ENCODE measurements at regions not wholly inside any gene's neighbourhood (a gene's known extent, or its start where the extent isn't known, plus 50 kb on each side); places are given as distances from the start of the nearest gene placed in this dataset.

DNA sequence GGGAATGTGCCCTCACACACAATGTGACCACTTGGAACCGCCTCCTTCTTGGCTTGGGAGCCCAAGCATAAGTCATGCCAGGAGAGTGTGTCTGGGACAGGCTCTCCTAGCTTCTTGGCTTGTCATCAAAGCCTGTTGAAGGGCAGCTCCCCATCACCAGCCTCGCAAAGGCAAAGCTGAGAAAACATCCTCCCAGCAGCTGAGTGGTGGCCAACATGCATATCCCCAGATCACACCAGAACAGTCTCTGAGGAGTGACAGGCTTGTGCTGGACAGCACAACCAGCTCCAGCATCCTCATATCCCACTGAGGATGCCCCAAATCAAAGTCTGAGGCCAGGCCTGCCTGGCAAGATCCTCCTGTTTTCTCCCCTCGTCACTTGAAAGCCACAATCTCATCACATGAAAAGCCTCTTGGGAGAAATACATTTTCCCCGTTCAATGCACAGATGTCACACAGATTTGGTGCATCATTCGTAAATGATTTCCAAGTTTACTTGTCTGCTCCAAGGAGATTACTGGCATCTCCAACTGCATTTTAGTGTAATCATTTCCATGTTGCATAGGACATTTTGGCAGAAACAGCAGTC lies 269.3 kb downstream of the TTC32 start:
- FAIRE-seq (no peak), ATAC-seq (no peak), DNase-seq (ENCODE audit: low spot score) (no peak)
- Histone ChIP-seq H3K9ac (ENCODE audit: insufficient read depth, low read depth, low read length) (no peak overlapping the region), H3K4me2 (ENCODE audit: low read depth, low read length) (no peak overlapping the region), H3K27ac (ENCODE audit: extremely low read length, insufficient read depth, low read length) (no peak overlapping the region), H3K36me3 (replicated peaks in 1 of 2; ENCODE audit: control insufficient read depth in 1 of 2, insufficient read depth in 2 of 2, low read length in 2 of 2) (no peaks in the 10 kb centered on the region), H3K27me3 (ENCODE audit: control insufficient read depth in 1 of 2, insufficient read depth in 2 of 2, low read length in 2 of 2) (0 out of 5 replicates have a peak, but pooled peaks cover 0 to 6% of the 10 kb centered on the region in 2 experiments), H4K20me1 (ENCODE audit: insufficient read depth, low read length) (no peaks in the 10 kb centered on the region), H3K4me1 (ENCODE audit: insufficient read depth, low read length) (no peaks in the 10 kb centered on the region), H3K79me2 (ENCODE audit: insufficient read depth, low read length) (no peaks in the 10 kb centered on the region), H3K9me3 (ENCODE audit: low read length) (0 out of 2 replicates have a peak, but pooled peaks cover 2% of the 10 kb centered on the region), H3K4me3 (replicated peaks in 1 of 3; ENCODE audit: insufficient read depth in 1 of 3, low read depth in 2 of 3, low read length in 3 of 3) (no peak overlapping the region), H2AFZ (ENCODE audit: low read length) (no peak overlapping the region)
- BruUV-seq (replicated peaks), result no TSS peak
- WGBS (ENCODE audit: low lambda C conversion rate), result 23% methylated on average over 5 of the region's 5 CpGs
- intact Hi-C loops (cut with micrococcal nuclease; ENCODE audit: unreplicated experiment) (no loop called here), in situ Hi-C loops (cut with HindIII; ENCODE audit: extremely low pct_ligation_motif_present, low pct_unique_long_range_greater_than_20kb) (no loop called here)
- ChIA-PET CTCF (ENCODE audit: low intra/inter-chr PET ratio, low total read pairs) (no interaction called here), POLR2A (no interaction called here)
- no peak for TF ChIP-seq SRF (IDR thresholded peaks at IDR 0.05; ENCODE audit: low read depth, low read length)
- no peak for TF ChIP-seq HNRNPL (IDR thresholded peaks at IDR 0.05; ENCODE audit: low read depth, low read length)

DNA sequence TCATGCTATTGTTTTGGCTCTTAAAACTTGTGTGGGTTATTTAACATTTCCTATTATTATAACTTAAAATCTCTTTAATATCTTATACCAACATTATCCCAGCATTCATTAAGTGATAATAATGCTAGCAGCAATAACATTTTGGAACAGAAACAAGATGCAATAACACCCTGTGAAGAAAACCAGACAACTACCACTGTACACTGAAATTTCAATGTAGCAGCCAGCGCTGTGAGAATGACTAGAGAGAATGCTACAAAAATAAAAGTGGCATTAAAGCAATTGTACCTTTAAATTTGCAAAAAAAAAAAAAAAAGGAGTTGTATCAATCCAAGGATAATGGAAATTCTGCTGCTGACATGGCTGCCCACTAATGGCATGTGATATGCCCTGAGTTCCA lies 269.9 kb downstream of the TTC32 start:
- Histone ChIP-seq H3K9ac (ENCODE audit: insufficient read depth, low read depth, low read length) (no peak overlapping the region), H3K79me2 (ENCODE audit: insufficient read depth, low read length) (no peaks in the 10 kb centered on the region), H3K4me2 (ENCODE audit: low read depth, low read length) (no peak overlapping the region), H3K4me1 (ENCODE audit: insufficient read depth, low read length) (no peaks in the 10 kb centered on the region), H3K36me3 (replicated peaks in 1 of 2; ENCODE audit: control insufficient read depth in 1 of 2, insufficient read depth in 2 of 2, low read length in 2 of 2) (no peaks in the 10 kb centered on the region), H3K27ac (ENCODE audit: extremely low read length, insufficient read depth, low read length) (no peak overlapping the region), H4K20me1 (ENCODE audit: insufficient read depth, low read length) (no peaks in the 10 kb centered on the region), H3K9me3 (ENCODE audit: low read length) (peaks cover 7% of the 10 kb centered on the region; the same call in 1 of the 2 replicates), H3K27me3 (ENCODE audit: control insufficient read depth in 1 of 2, insufficient read depth in 2 of 2, low read length in 2 of 2) (0 out of 5 replicates have a peak, but pooled peaks cover 0 to 6% of the 10 kb centered on the region in 2 experiments), H3K4me3 (replicated peaks in 1 of 3; ENCODE audit: insufficient read depth in 1 of 3, low read depth in 2 of 3, low read length in 3 of 3) (no peak overlapping the region), H2AFZ (ENCODE audit: low read length) (no peak overlapping the region)
- DNase-seq (ENCODE audit: low spot score) (no peak), FAIRE-seq (no peak), ATAC-seq (no peak)
- CTCF ChIA-PET (ENCODE audit: low intra/inter-chr PET ratio, low total read pairs), result no interaction called here
- intact Hi-C loops (cut with micrococcal nuclease; ENCODE audit: unreplicated experiment) (no loop called here), in situ Hi-C loops (cut with HindIII; ENCODE audit: extremely low pct_ligation_motif_present, low pct_unique_long_range_greater_than_20kb) (no loop called here)
- POLR2A ChIA-PET, result no interaction called here
- BruUV-seq (replicated peaks), result no TSS peak
- WGBS (ENCODE audit: low lambda C conversion rate), result 4% methylated on average over 1 of the region's 1 CpG
- TF ChIP-seq, protein P1, sequence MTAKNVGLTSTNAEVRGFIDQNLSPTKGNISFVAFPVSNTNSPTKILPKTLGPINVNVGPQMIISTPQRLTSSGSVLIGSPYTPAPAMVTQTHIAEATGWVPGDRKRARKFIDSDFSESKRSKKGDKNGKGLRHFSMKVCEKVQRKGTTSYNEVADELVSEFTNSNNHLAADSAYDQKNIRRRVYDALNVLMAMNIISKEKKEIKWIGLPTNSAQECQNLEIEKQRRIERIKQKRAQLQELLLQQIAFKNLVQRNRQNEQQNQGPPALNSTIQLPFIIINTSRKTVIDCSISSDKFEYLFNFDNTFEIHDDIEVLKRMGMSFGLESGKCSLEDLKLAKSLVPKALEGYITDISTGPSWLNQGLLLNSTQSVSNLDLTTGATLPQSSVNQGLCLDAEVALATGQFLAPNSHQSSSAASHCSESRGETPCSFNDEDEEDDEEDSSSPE (CRISPR knock-in tag; IDR thresholded peaks at IDR 0.05), result no peak
- TF ChIP-seq, protein P2, sequence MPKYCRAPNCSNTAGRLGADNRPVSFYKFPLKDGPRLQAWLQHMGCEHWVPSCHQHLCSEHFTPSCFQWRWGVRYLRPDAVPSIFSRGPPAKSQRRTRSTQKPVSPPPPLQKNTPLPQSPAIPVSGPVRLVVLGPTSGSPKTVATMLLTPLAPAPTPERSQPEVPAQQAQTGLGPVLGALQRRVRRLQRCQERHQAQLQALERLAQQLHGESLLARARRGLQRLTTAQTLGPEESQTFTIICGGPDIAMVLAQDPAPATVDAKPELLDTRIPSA (CRISPR knock-in tag; IDR thresholded peaks at IDR 0.05; ENCODE audit: borderline replicate concordance), result no peak
- TF ChIP-seq, protein P3, sequence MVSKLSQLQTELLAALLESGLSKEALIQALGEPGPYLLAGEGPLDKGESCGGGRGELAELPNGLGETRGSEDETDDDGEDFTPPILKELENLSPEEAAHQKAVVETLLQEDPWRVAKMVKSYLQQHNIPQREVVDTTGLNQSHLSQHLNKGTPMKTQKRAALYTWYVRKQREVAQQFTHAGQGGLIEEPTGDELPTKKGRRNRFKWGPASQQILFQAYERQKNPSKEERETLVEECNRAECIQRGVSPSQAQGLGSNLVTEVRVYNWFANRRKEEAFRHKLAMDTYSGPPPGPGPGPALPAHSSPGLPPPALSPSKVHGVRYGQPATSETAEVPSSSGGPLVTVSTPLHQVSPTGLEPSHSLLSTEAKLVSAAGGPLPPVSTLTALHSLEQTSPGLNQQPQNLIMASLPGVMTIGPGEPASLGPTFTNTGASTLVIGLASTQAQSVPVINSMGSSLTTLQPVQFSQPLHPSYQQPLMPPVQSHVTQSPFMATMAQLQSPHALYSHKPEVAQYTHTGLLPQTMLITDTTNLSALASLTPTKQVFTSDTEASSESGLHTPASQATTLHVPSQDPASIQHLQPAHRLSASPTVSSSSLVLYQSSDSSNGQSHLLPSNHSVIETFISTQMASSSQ (IDR thresholded peaks at IDR 0.05; ENCODE audit: low read depth), result no peak
- TF ChIP-seq, protein P3 (CRISPR knock-in tag; IDR thresholded peaks at IDR 0.05; ENCODE audit: borderline replicate concordance), result no peak

Data from HepG2 (cell line).